ENCODE measurements at regions not wholly inside any gene's neighbourhood (a gene's known extent, or its start where the extent isn't known, plus 50 kb on each side); places are given as distances from the start of the nearest gene placed in this dataset.

GRCh38 chrX:34437586-34437985 lies 219.5 kb downstream of the TMEM47 start:
- BruUV-seq (replicated peaks) = no TSS peak
- POLR2A ChIA-PET (ENCODE audit: low non-redundant PET) = no interaction called here

GRCh38 chrX:34426334-34426733 lies 230.8 kb downstream of the TMEM47 start:
- Histone ChIP-seq H3K27ac (ENCODE audit: low read depth, low read length, poor library complexity, severe bottlenecking) (no peak overlapping the region), H3K27me3 (replicated peaks; ENCODE audit: insufficient read depth, low read depth, low read length, poor library complexity) (no peaks in the 10 kb centered on the region), H3K4me3 (ENCODE audit: low read depth, low read length, poor library complexity, severe bottlenecking) (no peak overlapping the region), H3K36me3 (ENCODE audit: insufficient read depth, low read length, poor library complexity, severe bottlenecking) (no peaks in the 10 kb centered on the region), H3K9me3 (ENCODE audit: low read depth, low read length, poor library complexity, severe bottlenecking) (no peaks in the 10 kb centered on the region), H3K4me1 (ENCODE audit: insufficient read depth, low read length, poor library complexity, severe bottlenecking) (no peaks in the 10 kb centered on the region)
- CTCF ChIA-PET = no interaction called here
- POLR2A ChIA-PET (ENCODE audit: low non-redundant PET) = no interaction called here
- no TSS peak for BruUV-seq (replicated peaks)
- intact Hi-C loops (cut with micrococcal nuclease; ENCODE audit: unreplicated experiment) = no loop called here
- no peak for TF ChIP-seq EZH2 (IDR thresholded peaks at IDR 0.05; ENCODE audit: borderline replicate concordance, low read depth, low read length, poor library complexity, severe bottlenecking)
- TF ChIP-seq CTCF (conservative IDR thresholded peaks at IDR 0.05; ENCODE audit: low read depth, low read length) = peak; percentile 46
- peak; percentile 23 for DNase-seq (ENCODE audit: low spot score)

More at GRCh38 chrX:34437586-34437985, 219.5 kb downstream of the TMEM47 start:
- TF ChIP-seq EZH2 (IDR thresholded peaks at IDR 0.05; ENCODE audit: borderline replicate concordance, low read depth, low read length, poor library complexity, severe bottlenecking) (no peak), CTCF (conservative IDR thresholded peaks at IDR 0.05; ENCODE audit: low read depth, low read length) (no peak)
- Histone ChIP-seq H3K27me3 (replicated peaks; ENCODE audit: insufficient read depth, low read depth, low read length, poor library complexity) (no peaks in the 10 kb centered on the region), H3K4me3 (ENCODE audit: low read depth, low read length, poor library complexity, severe bottlenecking) (no peak overlapping the region), H3K4me1 (ENCODE audit: insufficient read depth, low read length, poor library complexity, severe bottlenecking) (no peaks in the 10 kb centered on the region), H3K27ac (ENCODE audit: low read depth, low read length, poor library complexity, severe bottlenecking) (no peak overlapping the region), H3K9me3 (ENCODE audit: low read depth, low read length, poor library complexity, severe bottlenecking) (peaks cover 3% of the 10 kb centered on the region), H3K36me3 (ENCODE audit: insufficient read depth, low read length, poor library complexity, severe bottlenecking) (no peaks in the 10 kb centered on the region)
- DNase-seq (ENCODE audit: low spot score) = no peak
- intact Hi-C loops (cut with micrococcal nuclease; ENCODE audit: unreplicated experiment) = no loop called here
- CTCF ChIA-PET = no interaction called here

- no peaks in the 10 kb centered on the region for H3K9me3 ChIP-seq (ENCODE audit: low read depth, low read length, poor library complexity, severe bottlenecking)
- ChIA-PET POLR2A (ENCODE audit: low non-redundant PET) (no interaction called here), CTCF (no interaction called here)
- no peak for DNase-seq (ENCODE audit: low spot score)
- no peaks in the 10 kb centered on the region for H3K27me3 ChIP-seq (replicated peaks; ENCODE audit: insufficient read depth, low read depth, low read length, poor library complexity)
- no TSS peak for BruUV-seq (replicated peaks)
- intact Hi-C loops (cut with micrococcal nuclease; ENCODE audit: unreplicated experiment) = no loop called here
- no peaks in the 10 kb centered on the region for H3K36me3 ChIP-seq (ENCODE audit: insufficient read depth, low read length, poor library complexity, severe bottlenecking)
- no peak overlapping the region for H3K27ac ChIP-seq (ENCODE audit: low read depth, low read length, poor library complexity, severe bottlenecking)
- H3K4me1 ChIP-seq (ENCODE audit: insufficient read depth, low read length, poor library complexity, severe bottlenecking) = no peaks in the 10 kb centered on the region
- H3K4me3 ChIP-seq (ENCODE audit: low read depth, low read length, poor library complexity, severe bottlenecking) = no peak overlapping the region
- TF ChIP-seq EZH2 (IDR thresholded peaks at IDR 0.05; ENCODE audit: borderline replicate concordance, low read depth, low read length, poor library complexity, severe bottlenecking) = no peak
- no peak for TF ChIP-seq CTCF (conservative IDR thresholded peaks at IDR 0.05; ENCODE audit: low read depth, low read length)
These were observed 250.5 kb downstream of the TMEM47 start for GRCh38 chrX:34406580-34406979.
